Liver (tissue), 8 donors: ENCODE measurements at regions not wholly inside any gene's neighbourhood (a gene's known extent, or its start where the extent isn't known, plus 50 kb on each side); places are given as distances from the start of the nearest gene placed in this dataset.

Source experiments
- DNase-seq: peaks from one replicate; pipeline ENCODE4 v3.0.0-alpha.2; 2017; ENCODE audit warnings: low spot score
- H3K27ac ChIP-seq, 2 donors: one replicate each; pipeline ENCODE4 v1.7.0; 2013; ENCODE audit warnings: inconsistent platforms in 2 of 2, low read length in 2 of 2, control low read depth in 1 of 2, low read depth in 1 of 2, mild to moderate bottlenecking in 1 of 2
- H3K27me3 ChIP-seq, 4 donors: one replicate each; pipeline versions ENCODE4 v1.6.1 to v1.7.0; 2013; ENCODE audit warnings: low read length in 3 of 4, inconsistent platforms in 1 of 4, mild to moderate bottlenecking in 1 of 4, moderate library complexity in 1 of 4; ENCODE audit not compliant: control insufficient read depth in 4 of 4, insufficient read depth in 4 of 4
- H3K36me3 ChIP-seq, 4 donors: one replicate each; pipeline versions ENCODE4 v1.6.1 to v1.7.0; 2013; ENCODE audit warnings: low read length in 3 of 4, mild to moderate bottlenecking in 3 of 4, low read depth in 1 of 4, moderate library complexity in 1 of 4; ENCODE audit not compliant: control insufficient read depth in 4 of 4, insufficient read depth in 3 of 4
- H3K4me1 ChIP-seq, 4 donors: one replicate each; pipeline versions ENCODE4 v1.6.1 to v1.7.0; 2013; ENCODE audit warnings: low read length in 3 of 4, mild to moderate bottlenecking in 3 of 4, moderate library complexity in 1 of 4; ENCODE audit not compliant: control insufficient read depth in 4 of 4, insufficient read depth in 4 of 4
- H3K4me3 ChIP-seq, 3 donors: one replicate each; pipeline versions ENCODE4 v1.6.1 to v1.7.0; 2013; ENCODE audit warnings: low read length in 3 of 3, control low read depth in 1 of 3, low read depth in 1 of 3, mild to moderate bottlenecking in 1 of 3
- H3K9ac ChIP-seq, 2 donors: one replicate each; pipeline ENCODE4 v1.7.0; 2013; ENCODE audit warnings: low read length in 2 of 2, mild to moderate bottlenecking in 2 of 2, moderate library complexity in 2 of 2, control low read depth in 1 of 2, low read depth in 1 of 2
- H3K9me3 ChIP-seq, 4 donors: one replicate each; pipeline versions ENCODE4 v1.6.1 to v1.7.0; 2013; ENCODE audit warnings: low read length in 3 of 4; ENCODE audit not compliant: control insufficient read depth in 4 of 4
- CTCF ChIP-seq: fragments of 150-350 bp; IDR thresholded peaks from 2 replicates; pipeline ENCODE4 v1.5.1; 2017; ENCODE audit warnings: improper control_type of control experiment, low read depth, low read length; ENCODE audit not compliant: missing input control
- FOXA1 ChIP-seq: IDR thresholded peaks from 2 replicates; pipeline ENCODE4 v1.6.1; 2016; ENCODE audit warnings: antibody characterized with exemption
- HNF4A ChIP-seq, 2 donors: conservative IDR thresholded peaks; 2 replicates each; pipeline ENCODE4 v1.6.1; 2016; ENCODE audit warnings: antibody characterized with exemption in 2 of 2, mild to moderate bottlenecking in 2 of 2
- HNF4G ChIP-seq: IDR thresholded peaks from 2 replicates; pipeline ENCODE4 v1.6.1; 2016; ENCODE audit warnings: antibody characterized with exemption
- JUND ChIP-seq, 2 donors: IDR thresholded peaks; 2 replicates each; pipeline ENCODE4 v1.6.1; 2016; ENCODE audit warnings: antibody characterized with exemption in 2 of 2
- NR2F2 ChIP-seq: IDR thresholded peaks from 2 replicates; pipeline ENCODE4 v1.6.1; 2016; ENCODE audit warnings: antibody characterized with exemption
- RAD21 ChIP-seq, 2 donors: IDR thresholded peaks; 2 replicates each; pipeline ENCODE4 v1.6.1; 2016; ENCODE audit warnings: antibody characterized with exemption in 2 of 2, mild to moderate bottlenecking in 2 of 2
- RXRA ChIP-seq, 2 donors: IDR thresholded peaks; 2 replicates each; pipeline ENCODE4 v1.6.1; 2017 to 2018; ENCODE audit warnings: antibody characterized with exemption in 2 of 2, mild to moderate bottlenecking in 1 of 2
- SP1 ChIP-seq: IDR thresholded peaks from 2 replicates; pipeline ENCODE4 v1.6.1; 2018; ENCODE audit warnings: antibody characterized with exemption, mild to moderate bottlenecking
- TAF1 ChIP-seq: conservative IDR thresholded peaks from 2 replicates; pipeline ENCODE4 v1.6.1; 2016; ENCODE audit warnings: antibody characterized with exemption, mild to moderate bottlenecking
- YY1 ChIP-seq: IDR thresholded peaks from 2 replicates; pipeline ENCODE4 v1.6.1; 2016; ENCODE audit warnings: antibody characterized with exemption, mild to moderate bottlenecking
- ZBTB33 ChIP-seq: IDR thresholded peaks from 2 replicates; pipeline ENCODE4 v1.6.1; 2016; ENCODE audit warnings: antibody characterized with exemption
- WGBS: extraction: QIAGEN DNeasy Blood & Tissue Kit; methylation state at CpG from one replicate; pipeline ENCODE4 v1.1.7; 2013; 5-methylcytosine and 5-hydroxymethylcytosine counted together
- TF ChIP-seq, protein P1 (sequence below): IDR thresholded peaks from 2 replicates; pipeline ENCODE4 v1.6.1; 2016; ENCODE audit warnings: antibody characterized with exemption
- TF ChIP-seq, protein P2 (sequence below): IDR thresholded peaks from 2 replicates; pipeline ENCODE4 v1.6.1; 2016; ENCODE audit warnings: antibody characterized with exemption
- donor health status: healthy.
- donor health status: healthy.
- donor health status: healthy.
- donor health status: healthy.
- donor health status: healthy.

GRCh38 chr6:156617376-156617775 is 159.8 kb upstream of the ARID1B start:
- Histone ChIP-seq H3K9me3 (peaks cover 0 to 7% (median 1%) of the 10 kb centered on the region in 4 donors), H3K4me3 (no peak overlapping the region), H3K9ac (no peak overlapping the region), H3K36me3 (no peaks in the 10 kb centered on the region), H3K27ac (no peak overlapping the region), H3K27me3 (no peaks in the 10 kb centered on the region), H3K4me1 (no peaks in the 10 kb centered on the region)
- peak; percentile 47 for DNase-seq
- 44% methylated on average over 10 of the region's 10 CpGs for WGBS
- TF ChIP-seq FOXA1 (no peak), SP1 (peak; percentile 8), JUND (IDR thresholded peaks at IDR 0.05) (no peak), CTCF (no peak)

DNA sequence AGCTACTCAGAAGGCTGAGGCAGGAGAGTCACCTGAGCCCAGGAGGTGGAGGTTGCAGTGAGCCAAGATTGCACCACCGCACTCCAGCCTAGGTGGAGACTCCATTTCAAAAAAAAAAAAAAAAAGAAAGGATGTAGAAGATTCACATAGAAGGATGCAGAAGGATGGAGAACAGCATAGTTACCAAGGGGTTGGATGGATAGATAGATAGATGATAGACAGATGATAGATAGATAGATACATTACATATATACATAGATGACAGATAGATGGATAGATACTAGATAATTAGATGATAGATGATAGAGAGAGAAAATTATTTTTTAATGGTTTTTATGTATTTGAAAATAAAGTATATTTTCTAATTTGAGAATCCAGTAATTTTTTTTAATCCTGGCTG is 160.7 kb upstream of the ARID1B start:
- no peak for DNase-seq
- peaks cover 0 to 15% (median 1%) of the 10 kb centered on the region in 4 donors for H3K9me3 ChIP-seq
- no peak overlapping the region for H3K4me3 ChIP-seq
- no peaks in the 10 kb centered on the region for H3K4me1 ChIP-seq
- no peaks in the 10 kb centered on the region for H3K36me3 ChIP-seq
- H3K27ac ChIP-seq, result no peak overlapping the region
- TF ChIP-seq, protein P1, sequence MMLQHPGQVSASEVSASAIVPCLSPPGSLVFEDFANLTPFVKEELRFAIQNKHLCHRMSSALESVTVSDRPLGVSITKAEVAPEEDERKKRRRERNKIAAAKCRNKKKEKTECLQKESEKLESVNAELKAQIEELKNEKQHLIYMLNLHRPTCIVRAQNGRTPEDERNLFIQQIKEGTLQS, result no peak
- no peak for TF ChIP-seq HNF4G
- TF ChIP-seq CTCF, result no peak
- TF ChIP-seq ZBTB33, result no peak
- no peak for TF ChIP-seq SP1
- TF ChIP-seq JUND (IDR thresholded peaks at IDR 0.05), result no peak
- TF ChIP-seq FOXA1, result no peak
- no peak for TF ChIP-seq RAD21 (IDR thresholded peaks at IDR 0.05)
- TF ChIP-seq NR2F2, result no peak
- TF ChIP-seq RXRA (IDR thresholded peaks at IDR 0.05), result no peak
- TF ChIP-seq, protein P2, sequence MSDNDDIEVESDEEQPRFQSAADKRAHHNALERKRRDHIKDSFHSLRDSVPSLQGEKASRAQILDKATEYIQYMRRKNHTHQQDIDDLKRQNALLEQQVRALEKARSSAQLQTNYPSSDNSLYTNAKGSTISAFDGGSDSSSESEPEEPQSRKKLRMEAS, result no peak
- TF ChIP-seq HNF4A (conservative IDR thresholded peaks at IDR 0.05), result no peak
- no peak for TF ChIP-seq YY1
- no peak for TF ChIP-seq TAF1
- WGBS, result 93% methylated on average over 1 of the region's 1 CpG
- H3K27me3 ChIP-seq, result no peaks in the 10 kb centered on the region
- H3K9ac ChIP-seq, result no peak overlapping the region
